OCI-LY3 (cell line): ENCODE measurements at regions not wholly inside any gene's neighbourhood (a gene's known extent, or its start where the extent isn't known, plus 50 kb on each side); places are given as distances from the start of the nearest gene placed in this dataset.

Experiments used
- H2AFZ ChIP-seq: fragments of 200-600, 300-600 bp; shearing (Covaris generic); 2 replicates; pipeline ENCODE4 v1.6.0; 2014; ENCODE audit warnings: antibody characterized with exemption, low read depth, low read length
- H3K27ac ChIP-seq: fragments of 200-600, 300-600 bp; sonication (generic); 2 replicates; pipeline ENCODE4 v1.5.1; 2014; ENCODE audit warnings: mild to moderate bottlenecking, low read length, moderate library complexity, mixed read lengths
- H3K27me3 ChIP-seq: fragments of 200-600, 300-600 bp; sonication (generic); 2 replicates; pipeline ENCODE4 v1.6.1; 2014; ENCODE audit warnings: low read depth, low read length, mixed read lengths
- H3K36me3 ChIP-seq: fragments of 200-600, 300-600 bp; sonication (generic); replicated peaks from 2 replicates; pipeline ENCODE3; 2014; ENCODE audit warnings: low read depth, low read length, mixed read lengths
- H3K4me1 ChIP-seq: fragments of 300-600, 200-600 bp; sonication (generic); 2 replicates; pipeline ENCODE4 v1.6.1; 2014; ENCODE audit warnings: low read length, mixed read lengths
- H3K4me2 ChIP-seq: fragments of 200-600, 300-600 bp; sonication (generic); 2 replicates; pipeline ENCODE4 v1.6.1; 2014; ENCODE audit warnings: low read length, mixed read lengths
- H3K4me3 ChIP-seq: fragments of 300-600, 200-600 bp; sonication (generic); 2 replicates; pipeline ENCODE4 v1.5.1; 2014; ENCODE audit warnings: antibody characterized with exemption, mild to moderate bottlenecking, low read length, moderate library complexity
- H3K79me2 ChIP-seq: fragments of 300-600, 200-600 bp; shearing (Covaris generic); 2 replicates; pipeline ENCODE4 v1.6.1; 2014; ENCODE audit warnings: mild to moderate bottlenecking, low read length, mixed read lengths
- H3K9ac ChIP-seq: fragments of 300-600, 200-600 bp; shearing (Covaris generic); 2 replicates; pipeline ENCODE4 v1.6.0; 2014; ENCODE audit warnings: mild to moderate bottlenecking, low read length, moderate library complexity
- H3K9me3 ChIP-seq: fragments of 200-600, 300-600 bp; shearing (Covaris generic); 2 replicates; pipeline ENCODE4 v1.6.1; 2014; ENCODE audit warnings: low read length, mixed read lengths; ENCODE audit not compliant: insufficient read depth
- H4K20me1 ChIP-seq: fragments of 200-600, 300-600 bp; sonication (generic); 2 replicates; pipeline ENCODE4 v1.6.1; 2016; ENCODE audit warnings: low read length, mixed read lengths; ENCODE audit not compliant: insufficient read depth
- EZH2phosphoT487 ChIP-seq: fragments of 200-600 bp; shearing (Covaris generic); IDR thresholded peaks from 2 replicates; pipeline ENCODE4 v1.6.1; 2018; ENCODE audit warnings: antibody characterized with exemption, mixed run types, low read depth
- TF ChIP-seq, protein P1 (sequence below): fragments of 200-600, 300-600 bp; sonication (generic); IDR thresholded peaks from 2 replicates; pipeline ENCODE4 v1.5.1; 2014; ENCODE audit warnings: antibody characterized with exemption, low read length, low read depth

- Histone ChIP-seq H3K4me2 (no peak overlapping the region), H3K4me3 (no peak overlapping the region), H3K36me3 (no peaks in the 10 kb centered on the region), H3K9me3 (no peaks in the 10 kb centered on the region), H2AFZ (no peak overlapping the region), H3K79me2 (no peaks in the 10 kb centered on the region), H3K4me1 (no peaks in the 10 kb centered on the region), H3K27ac (no peak overlapping the region), H4K20me1 (no peaks in the 10 kb centered on the region), H3K27me3 (no peaks in the 10 kb centered on the region), H3K9ac (no peak overlapping the region)
- TF ChIP-seq, protein P1, sequence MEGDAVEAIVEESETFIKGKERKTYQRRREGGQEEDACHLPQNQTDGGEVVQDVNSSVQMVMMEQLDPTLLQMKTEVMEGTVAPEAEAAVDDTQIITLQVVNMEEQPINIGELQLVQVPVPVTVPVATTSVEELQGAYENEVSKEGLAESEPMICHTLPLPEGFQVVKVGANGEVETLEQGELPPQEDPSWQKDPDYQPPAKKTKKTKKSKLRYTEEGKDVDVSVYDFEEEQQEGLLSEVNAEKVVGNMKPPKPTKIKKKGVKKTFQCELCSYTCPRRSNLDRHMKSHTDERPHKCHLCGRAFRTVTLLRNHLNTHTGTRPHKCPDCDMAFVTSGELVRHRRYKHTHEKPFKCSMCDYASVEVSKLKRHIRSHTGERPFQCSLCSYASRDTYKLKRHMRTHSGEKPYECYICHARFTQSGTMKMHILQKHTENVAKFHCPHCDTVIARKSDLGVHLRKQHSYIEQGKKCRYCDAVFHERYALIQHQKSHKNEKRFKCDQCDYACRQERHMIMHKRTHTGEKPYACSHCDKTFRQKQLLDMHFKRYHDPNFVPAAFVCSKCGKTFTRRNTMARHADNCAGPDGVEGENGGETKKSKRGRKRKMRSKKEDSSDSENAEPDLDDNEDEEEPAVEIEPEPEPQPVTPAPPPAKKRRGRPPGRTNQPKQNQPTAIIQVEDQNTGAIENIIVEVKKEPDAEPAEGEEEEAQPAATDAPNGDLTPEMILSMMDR = no peak
- no peak for TF ChIP-seq EZH2phosphoT487
These were observed 138.3 kb downstream of the OLFM1 start for GRCh38 chr9:135225619-135226228.

DNA sequence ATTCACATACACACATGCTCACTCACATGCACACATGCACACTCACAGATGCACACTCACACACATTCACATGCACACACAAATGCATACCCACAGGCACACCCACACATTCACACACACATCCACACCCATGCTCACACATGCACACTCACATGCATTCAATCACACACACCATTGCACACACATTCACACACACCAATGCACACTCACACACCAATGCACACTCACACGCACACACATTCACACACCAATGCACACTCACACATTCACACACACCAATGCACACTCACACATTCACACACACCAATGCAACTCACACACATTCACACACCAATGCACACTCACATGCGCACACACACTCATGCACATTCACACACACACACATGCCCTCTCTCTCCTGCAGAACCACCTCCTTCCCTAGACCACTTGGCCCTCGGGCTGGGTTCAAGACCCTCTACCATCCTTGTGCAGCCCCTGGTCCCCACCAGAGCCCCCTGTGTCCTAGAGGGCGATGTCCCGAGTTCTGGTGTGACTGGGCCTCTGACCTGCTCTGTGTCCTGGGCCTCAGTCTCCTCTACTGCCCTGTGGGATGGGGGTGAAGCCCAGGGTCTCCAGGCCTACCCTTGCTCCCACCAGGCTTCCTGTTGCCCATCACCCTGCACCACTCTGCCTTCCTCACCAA lies 139.0 kb downstream of the OLFM1 start:
- Histone ChIP-seq H3K4me1 (no peaks in the 10 kb centered on the region), H4K20me1 (no peaks in the 10 kb centered on the region), H3K9ac (no peak overlapping the region), H3K9me3 (no peaks in the 10 kb centered on the region), H3K27ac (no peak overlapping the region), H3K79me2 (no peaks in the 10 kb centered on the region), H2AFZ (no peak overlapping the region), H3K4me2 (no peak overlapping the region), H3K27me3 (no peaks in the 10 kb centered on the region), H3K36me3 (no peaks in the 10 kb centered on the region), H3K4me3 (no peak overlapping the region)
- no peak for TF ChIP-seq EZH2phosphoT487
- TF ChIP-seq, protein P1 = no peak

DNA sequence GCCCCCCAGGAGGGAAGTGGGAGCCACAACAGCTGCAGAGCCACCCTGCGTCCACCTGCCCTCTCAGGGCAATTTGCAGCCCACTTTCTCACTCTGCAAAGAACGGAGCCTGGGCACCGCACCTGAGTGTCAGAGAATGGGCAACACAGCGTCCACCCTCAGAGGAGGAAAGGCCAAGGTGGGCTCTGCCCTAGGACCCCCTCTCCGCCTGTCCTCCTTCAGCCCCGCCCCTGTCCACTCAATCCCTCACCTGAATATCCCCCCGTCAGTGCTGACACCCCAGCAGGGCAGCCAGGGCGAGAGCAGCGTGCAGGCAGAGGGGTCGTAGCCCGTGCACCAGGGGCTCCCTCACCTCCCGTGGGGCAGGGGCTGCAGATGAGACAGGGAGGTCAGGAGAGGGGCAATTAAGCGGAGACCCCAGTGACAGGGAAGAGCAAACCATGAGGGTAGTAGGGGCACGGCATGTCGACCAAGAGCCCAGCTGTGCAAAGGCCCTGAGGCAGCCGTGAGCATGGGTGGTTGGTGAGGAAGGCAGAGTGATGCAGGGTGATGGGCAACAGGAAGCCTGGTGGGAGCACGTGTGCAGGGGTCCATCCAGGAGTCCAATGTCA lies 140.3 kb downstream of the OLFM1 start:
- Histone ChIP-seq H3K9me3 (no peaks in the 10 kb centered on the region), H2AFZ (no peak overlapping the region), H3K4me3 (no peak overlapping the region), H4K20me1 (no peaks in the 10 kb centered on the region), H3K36me3 (no peaks in the 10 kb centered on the region), H3K4me1 (no peaks in the 10 kb centered on the region), H3K27ac (no peak overlapping the region), H3K4me2 (no peak overlapping the region), H3K79me2 (no peaks in the 10 kb centered on the region), H3K27me3 (peaks cover 8% of the 10 kb centered on the region; the same call in 1 of the 2 replicates), H3K9ac (no peak overlapping the region)
- no peak for TF ChIP-seq EZH2phosphoT487
- TF ChIP-seq, protein P1 = no peak

GRCh38 chr9:135228345-135228982 lies 141.0 kb downstream of the OLFM1 start:
- no peak overlapping the region for H2AFZ ChIP-seq
- no peaks in the 10 kb centered on the region for H3K9me3 ChIP-seq
- no peaks in the 10 kb centered on the region for H3K36me3 ChIP-seq
- no peak overlapping the region for H3K4me3 ChIP-seq
- H3K9ac ChIP-seq = no peak overlapping the region
- TF ChIP-seq, protein P1 = no peak
- TF ChIP-seq EZH2phosphoT487 = no peak
- no peak overlapping the region for H3K4me2 ChIP-seq
- no peaks in the 10 kb centered on the region for H4K20me1 ChIP-seq
- H3K79me2 ChIP-seq = no peaks in the 10 kb centered on the region
- H3K27me3 ChIP-seq = peaks cover 14% of the 10 kb centered on the region; the same call in 1 of the 2 replicates
- H3K27ac ChIP-seq = no peak overlapping the region
- no peaks in the 10 kb centered on the region for H3K4me1 ChIP-seq
